ENCODE measurements at regions not wholly inside any gene's neighbourhood (a gene's known extent, or its start where the extent isn't known, plus 50 kb on each side); places are given as distances from the start of the nearest gene placed in this dataset.
"Not testable (repeated sequence)": the region's sequence is repeated elsewhere in the genome, so short reads cannot be mapped to it uniquely, and the experiment has no call there.

DNA sequence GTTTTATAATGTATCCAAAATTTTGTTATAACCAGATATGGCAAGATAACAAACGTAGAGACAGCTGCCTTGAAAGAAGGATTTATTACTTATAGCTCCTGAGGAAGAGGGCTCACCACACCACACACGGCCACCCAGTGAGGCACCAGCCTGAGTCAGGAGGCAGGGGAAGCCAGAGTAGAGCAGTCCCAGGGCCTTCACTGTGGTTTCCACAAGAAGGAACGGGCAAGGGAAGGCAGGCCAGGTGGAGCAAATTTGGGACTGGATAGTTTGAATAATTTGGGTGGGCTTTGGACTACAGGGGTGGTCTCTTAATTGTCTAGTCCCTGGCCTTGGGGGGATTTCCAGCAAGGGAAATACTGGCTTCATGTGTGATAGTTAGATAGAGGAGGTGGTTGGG is 72.5 kb downstream of the RRAGC start:
- DNase-seq: no peak

DNA sequence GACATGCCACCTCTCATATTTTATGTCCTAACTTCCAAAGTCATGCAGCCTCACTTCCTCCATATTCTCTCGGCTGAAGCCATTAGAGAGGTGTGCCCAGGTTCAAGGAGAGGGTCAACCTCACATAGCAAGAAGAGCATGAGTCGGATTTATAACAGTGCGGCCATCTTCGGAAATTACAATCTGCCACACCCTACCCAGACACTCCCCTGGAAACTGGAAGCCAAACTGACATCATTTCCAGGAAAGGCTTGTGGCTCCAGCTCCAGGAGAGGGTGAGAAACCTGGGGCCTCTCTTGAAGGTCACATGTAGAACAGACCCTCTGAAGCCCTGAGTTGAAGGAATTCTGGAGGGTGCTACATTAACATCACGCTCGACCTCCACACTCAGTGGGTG is 73.5 kb downstream of the RRAGC start:
- DNase-seq: no peak

DNA sequence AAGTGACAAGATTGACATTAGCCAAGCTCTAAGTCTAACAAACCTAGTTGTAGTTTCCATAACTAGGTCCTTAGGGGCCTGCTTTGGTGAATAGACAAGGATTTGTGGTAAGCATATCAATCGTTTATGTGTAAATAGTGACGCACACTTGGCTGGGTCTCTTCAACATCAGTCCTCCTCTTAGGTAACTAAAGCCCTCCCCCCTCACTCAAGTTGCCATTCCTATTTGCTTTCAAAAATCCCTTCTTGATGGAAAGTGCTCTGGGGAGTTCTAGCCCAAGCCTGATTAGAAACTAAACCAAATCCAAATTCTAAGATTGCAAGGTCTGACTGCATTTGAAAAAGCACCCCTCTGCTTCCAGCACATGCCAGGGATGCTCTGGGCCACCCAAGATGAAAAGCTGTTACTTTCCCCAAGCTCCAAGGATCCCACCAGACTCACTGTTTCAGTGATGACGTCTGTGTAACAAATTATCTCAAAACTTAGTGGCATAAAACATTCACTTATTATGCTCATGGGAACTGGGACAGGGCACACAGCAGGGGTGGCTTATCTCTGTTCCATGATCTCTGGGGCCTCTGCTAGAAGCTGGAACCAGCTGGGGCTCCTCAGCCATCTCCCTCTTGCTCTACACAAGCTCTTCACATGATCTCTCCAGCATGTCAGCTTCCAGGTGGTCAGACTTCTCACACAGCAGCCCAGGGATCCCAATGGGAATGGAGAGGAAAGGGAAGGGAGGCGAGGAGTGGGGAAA is 74.1 kb downstream of the RRAGC start:
- no peak for DNase-seq

DNA sequence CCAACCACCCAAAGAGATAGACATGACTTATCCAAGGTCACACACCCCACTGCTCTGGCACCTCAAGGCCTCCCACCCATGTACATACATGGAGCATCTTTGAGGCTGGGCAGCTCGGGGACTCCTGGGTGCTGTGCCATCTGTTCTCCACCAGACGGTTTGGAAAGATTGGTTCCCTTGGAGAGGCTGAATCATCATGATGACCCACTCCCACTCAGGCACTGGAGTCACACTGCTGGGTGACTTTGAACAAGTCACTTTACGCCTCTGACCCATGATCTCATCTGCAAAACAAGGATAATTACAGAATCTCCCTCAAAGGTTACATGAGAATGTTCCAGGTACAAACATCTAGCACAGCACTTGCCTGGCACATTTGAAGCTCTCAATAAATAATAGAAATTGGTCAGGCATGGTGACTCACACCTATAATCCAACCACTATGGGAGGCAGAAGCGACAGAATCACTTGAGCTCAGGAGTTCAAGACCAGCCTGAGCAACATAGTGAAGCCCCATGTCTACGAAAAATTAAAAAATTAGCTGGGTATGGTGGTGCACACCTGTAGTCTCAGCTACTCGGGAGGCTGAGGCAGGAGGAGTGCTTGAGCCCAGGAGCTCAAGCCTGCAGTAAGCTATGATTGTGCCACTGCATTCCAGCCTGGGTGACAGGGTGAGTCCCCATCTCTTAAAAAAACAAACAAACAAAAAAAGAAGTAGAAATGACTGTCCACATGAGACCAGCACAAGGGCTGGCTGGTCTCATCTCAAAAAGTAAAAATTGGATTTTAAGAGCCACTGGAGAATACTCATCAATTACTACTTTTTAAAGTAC is 74.9 kb downstream of the RRAGC start:
- no peak for DNase-seq

DNA sequence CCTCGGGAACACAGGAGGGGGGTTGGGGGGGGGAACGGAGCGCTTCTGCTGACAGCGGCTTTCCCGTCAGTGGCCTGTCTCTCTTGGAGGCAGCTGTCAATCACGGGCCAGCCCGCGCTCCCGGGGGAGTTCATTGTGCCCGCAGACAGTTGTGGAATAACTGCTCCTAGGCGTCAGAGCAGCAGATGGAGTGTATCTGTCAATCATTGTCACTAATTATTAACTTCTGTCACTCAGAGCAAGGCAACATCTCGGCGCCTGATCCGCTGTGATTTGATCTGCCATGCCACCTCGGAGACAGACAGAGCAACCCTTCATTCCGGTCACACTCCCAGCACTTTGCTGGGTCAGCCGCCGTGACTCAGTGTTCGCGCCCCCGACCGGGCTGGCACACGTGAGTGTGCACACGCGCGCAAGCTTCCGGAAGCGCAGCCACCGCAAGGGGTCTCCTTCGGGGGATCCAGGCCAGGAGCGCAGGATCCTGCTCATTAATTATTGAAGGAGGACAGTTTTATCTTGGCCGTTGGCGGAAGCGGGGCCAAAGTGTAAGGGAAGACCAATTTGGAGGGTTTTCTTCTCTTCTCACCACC is 75.8 kb downstream of the RRAGC start:
- DNase-seq: no peak

DNA sequence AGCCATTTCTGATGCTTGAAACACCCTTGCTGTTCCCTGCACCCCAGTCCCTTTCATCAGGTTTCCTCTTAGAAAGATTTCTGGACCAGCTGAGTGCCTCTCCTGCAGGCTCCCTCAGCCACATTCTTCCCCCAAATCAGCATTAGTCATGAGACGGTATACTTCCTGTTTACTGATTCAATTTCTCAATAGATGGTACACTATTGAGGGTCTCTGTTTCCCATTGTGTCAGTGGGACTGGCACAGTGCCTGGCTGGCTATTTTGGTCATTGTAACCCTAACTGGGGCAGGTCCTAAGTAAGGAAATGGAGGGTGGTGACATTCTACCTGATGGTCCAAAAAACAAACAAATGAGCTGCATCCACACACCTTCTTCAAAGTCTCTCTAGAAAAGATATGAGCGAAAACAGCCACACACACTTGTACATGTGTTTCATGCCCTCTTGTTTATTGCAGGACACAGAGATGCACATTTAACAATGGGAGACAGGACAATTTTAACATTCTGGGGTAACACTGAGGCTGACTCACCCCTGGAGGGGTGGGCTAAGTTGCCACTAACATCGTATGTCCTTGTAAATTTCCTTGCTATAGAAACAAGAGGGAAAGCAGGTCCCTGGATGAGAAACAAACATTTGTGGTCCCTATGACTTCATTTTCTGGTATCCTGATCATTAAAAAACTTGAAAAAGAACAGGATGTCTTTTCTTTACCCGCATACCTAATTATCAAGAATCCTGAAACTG is 77.5 kb downstream of the RRAGC start:
- DNase-seq: no peak

DNA sequence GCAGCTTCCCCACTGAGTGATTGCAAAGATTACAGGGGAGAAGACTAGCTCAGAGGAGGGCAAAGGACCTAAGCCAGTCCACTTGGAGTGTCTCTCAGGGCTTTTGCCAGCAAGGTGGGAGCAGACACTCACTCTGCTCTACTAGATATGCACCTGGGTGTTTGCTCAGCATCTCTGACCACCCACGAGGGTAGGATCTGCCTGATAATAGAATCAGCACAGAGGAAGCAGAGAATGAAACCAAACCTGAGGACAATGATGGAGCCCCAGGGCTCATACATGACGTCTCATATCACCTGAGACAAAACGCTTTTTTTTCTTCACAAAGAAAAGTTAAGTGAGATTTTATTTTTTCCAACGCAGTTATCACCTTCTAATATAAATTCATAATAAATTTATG is 79.4 kb downstream of the RRAGC start:
- DNase-seq: no peak

DNA sequence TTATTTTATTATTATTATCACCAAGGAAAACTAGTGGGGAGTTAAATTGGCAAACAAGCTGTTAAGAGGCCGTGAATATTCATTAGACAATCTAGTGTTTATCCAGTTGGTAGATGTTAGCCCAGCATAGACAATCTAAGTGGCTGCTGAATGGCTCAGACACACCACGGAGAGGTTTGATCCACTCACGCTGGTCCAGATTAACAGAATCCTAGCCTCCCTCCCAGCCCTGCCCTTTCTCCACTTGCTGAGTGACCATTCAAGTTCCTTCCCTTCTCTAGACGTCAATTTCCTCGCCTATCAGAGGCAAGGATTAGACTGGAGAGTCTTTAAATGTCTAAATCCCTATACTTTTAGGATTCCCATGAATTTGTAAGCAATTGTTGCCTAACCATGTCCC is 80.1 kb downstream of the RRAGC start:
- no peak for DNase-seq

DNA sequence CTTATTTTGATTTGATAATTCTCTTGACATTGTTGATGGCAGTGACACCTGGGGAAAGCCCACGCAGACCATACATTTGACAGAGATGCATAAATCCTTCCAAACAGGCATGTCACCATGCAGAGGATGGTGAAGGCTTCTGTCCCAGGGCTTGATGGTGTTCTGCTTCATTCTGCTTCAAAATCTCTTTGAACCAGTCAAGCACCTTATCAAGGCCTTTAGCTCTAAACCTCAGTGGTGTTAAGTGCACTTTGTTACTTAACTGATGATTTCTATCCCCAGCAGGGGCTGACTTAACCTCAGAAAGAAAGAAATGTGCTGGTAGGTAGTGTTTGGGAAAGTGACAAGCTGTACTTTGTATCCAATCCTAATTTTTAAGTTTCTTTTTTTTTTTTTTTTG is 81.1 kb downstream of the RRAGC start:
- DNase-seq: no peak

DNA sequence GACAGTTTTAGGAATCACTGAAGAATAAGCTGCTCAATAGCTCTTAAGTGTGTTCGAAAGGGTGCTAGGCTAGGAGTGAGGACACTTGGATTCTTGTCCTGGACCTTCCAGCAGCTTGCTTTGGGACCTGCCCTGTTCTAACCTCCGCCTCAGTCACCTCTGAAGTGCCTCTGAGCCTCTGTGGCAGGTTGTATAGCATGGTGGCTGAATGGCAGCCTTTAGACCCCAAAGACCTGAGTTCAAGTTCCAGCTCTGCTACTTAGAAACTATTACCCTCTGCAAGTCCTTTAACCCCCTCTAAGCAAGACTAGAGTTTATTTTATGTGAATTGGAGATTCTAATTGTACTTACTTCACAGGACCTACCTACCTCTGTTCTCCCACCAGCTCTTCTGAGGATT is 81.5 kb downstream of the RRAGC start:
- no peak for DNase-seq

DNA sequence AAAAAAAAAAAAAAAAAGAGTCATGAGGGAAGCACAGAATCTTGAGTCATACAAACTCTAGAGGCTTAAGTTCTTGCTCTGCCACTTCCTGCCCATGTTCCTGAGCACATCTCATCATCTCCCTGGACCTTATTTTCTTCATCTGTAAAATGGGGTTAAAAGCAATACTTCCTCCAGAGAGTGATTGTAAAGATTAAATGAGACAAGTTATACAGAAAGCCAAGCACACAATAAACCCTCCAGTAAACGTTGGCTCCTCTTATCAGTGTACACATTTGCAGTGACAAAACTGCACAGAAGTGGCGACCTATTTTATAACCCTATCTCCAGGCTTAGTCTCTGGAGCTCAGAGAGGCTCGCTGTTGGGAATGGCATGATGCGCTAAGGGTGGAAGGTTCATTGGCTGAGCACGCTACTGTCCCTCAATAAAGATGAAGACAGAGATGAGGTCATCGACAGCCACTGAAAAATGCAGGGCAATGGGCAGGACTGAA is 82.1 kb downstream of the RRAGC start:
- DNase-seq: no peak

DNA sequence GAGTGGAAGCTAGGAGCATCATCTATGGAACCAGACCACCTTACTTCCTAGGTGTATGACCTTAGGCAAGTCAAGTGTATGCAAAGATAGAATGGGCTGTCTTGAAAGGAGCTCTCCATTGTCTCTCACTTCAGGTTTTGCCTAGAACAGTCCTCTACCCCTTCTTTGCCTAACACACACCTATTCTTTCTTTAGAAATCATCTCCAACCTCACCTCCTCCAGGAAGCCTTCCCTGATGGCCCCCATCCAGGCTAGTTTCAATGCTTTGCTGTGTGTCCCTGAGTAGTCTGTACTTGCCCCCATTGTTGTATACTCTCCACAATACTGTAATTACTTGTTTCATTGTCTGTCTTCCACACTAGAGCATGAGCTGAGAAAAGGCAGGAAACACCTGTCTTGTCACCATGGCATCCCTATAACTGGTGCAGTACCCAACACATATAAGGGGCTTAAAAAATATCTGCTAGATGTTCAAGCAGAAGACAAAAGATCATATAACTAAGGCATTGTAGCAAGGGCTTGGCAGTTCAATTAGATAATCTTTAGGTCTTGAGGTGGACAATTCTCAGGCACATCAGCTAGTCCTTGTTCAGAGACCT is 83.0 kb downstream of the RRAGC start:
- no peak for DNase-seq

DNA sequence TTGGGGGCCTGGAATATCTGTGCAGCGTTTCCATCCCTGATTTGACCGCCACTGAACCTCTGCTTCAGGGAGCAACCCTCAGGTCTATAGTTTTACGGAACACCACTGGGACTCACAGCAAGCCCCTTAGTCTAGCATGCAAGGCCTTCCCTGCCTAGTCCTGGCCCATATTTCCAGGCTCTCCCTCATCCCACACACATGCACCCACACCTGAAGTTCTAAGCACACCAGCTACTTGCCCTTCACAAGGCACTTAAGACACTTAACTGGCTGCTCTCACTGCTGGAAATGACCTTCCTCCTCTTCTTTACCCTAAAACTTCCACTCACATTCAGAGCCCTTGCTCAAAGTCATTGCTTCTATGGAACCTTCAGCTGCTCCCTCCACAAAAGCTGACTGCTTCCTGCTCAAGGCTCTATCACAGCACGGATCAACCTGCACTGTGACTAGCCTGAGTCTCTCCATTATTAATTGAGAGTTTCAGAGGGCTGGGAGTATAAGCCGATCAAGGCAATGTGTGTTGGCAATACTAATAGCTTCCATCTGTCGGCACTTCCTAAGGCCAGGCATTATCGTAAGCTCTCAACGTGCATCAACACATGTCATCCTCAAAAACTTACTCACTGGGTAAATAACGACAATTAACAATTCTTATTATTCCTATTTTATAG is 84.3 kb downstream of the RRAGC start:
- no peak for DNase-seq

DNA sequence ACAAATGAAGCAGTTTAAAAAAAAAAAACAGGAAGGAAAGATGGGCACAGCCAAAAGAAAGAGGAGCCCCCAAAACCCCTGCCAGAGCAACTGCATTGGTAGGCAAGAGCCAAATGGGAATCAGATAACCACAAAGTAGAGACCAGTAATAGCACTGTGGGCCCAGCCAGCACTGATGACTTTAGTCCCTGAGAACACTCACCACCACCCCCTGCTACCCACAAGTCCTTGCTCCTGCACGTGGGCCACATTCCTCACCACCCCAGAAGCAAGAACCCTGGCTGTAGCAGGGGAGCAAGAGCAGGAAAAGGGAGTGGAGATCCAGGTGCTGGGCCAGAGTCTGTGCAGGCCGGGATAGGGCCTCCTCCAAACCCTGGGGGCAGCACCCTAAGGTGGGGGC is 86.1 kb downstream of the RRAGC start:
- no peak for DNase-seq

DNA sequence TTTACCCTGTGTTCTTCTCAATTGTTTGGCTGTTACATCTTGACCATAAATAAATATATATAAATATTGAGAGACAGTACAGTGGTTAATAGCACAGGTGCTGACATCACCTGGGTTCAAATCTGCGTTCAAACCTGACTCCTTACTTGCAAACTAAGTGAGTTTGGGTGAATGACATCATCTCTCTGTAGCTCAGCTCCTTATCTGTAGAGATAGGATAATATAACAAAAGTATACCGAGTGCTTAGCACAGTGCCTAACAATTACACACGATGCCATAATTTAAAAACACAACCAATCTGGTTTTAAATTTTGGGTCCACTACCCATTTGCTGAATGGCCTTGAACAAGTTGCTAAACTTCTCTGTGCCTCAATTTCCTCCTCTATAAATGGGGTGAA is 86.6 kb downstream of the RRAGC start:
- no peak for DNase-seq

DNA sequence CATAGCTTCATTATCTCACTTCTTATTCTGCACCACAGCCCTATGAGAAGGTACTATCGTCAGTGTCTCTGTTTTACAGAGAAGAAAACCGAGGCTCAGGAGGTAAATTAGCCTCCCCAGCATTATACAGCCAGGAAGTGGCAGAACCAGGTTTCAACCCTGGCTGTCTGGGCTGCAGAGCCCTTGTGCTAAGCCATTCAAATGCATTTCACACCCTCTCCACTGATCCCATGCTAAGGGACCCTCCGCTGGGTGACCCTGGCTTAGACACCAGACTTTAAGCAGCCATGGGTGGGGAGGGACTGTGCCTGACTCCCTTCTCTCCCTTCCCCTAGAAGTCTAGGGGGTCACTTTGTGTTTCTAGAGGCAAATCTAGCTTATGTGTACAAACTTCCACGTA is 87.5 kb downstream of the RRAGC start:
- no peak for DNase-seq

DNA sequence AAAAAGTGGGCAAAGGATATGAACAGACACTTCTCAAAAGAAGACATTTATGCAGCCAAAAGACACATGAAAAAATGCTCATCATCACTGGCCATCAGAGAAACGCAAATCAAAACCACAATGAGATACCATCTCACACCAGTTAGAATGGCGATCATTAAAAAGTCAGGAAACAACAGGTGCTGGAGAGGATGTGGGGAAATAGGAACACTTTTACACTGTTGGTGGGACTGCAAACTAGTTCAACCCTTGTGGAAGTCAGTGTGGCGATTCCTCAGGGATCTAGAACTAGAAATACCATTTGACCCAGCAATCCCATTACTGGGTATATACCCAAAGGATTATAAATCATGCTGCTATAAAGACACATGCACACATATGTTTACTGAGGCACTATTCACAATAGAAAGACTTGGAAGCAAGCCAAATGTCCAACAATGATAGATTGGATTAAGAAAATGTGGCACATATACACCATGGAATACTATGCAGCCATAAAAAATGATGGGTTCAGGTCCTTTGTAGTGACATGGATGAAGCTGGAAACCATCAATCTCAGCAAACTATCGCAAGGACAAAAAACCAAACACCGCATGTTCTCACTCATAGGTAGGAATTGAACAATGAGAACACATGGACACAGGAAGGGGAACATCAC is 88.9 kb downstream of the RRAGC start:
- not testable (repeated sequence) for DNase-seq

DNA sequence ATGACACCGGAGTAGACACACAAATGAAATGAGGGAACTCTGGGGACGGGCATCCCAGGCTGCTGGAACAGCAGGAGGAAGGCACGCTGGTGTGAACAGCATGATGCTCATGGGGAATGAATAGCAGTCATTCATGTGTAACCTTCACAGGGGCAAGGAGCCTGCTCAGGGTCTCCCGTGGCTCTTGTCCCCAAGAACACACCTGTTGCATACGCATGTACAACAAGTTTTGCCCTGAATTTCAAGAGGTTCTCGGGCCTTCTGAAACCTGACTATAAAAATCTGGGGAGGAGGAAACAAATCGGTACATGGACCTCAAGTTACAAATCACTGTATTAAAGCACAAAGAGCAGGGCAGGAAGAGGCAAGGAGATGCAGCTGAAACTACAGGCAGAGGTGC is 93.4 kb downstream of the RRAGC start:
- no peak for DNase-seq

DNA sequence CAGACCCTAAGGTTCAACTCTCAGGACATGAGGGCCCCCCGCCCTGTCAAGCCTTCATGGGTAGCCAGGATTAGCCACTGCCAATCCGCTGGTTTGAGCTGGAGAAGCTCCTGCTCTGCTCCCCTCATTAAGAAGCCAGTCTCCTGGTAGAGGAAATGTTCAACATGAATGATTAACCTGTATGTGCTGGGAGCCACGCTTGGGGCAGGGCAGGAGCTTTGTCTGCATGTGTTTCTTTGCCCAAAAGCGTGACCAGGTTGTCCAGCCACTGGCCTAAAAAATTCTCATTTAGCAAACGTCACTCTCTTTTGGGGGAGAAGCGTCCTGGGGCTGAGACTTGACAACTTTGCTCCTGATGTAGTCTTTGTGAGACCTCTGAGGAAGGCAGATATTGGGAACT is 96.5 kb downstream of the RRAGC start:
- DNase-seq: no peak

DNA sequence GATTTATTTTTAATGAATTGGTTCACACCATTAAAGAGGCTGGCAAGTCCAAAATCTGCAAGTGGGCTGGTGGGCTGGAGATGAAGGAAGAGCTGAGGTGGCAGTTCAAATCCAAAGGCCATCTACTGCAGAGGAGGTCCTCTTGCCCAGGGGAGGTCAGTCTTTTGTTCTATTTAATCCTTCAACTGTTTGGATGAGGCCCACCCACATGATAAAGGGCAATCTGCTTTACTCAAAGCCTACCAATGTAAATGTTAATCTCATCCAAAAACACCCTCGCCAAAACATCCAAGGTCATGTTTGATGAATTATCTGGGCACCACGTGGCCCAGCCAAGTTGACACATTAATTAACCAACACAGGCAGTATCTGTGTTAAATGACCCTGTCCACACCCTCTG is 99.0 kb downstream of the RRAGC start:
- no peak for DNase-seq

DNA sequence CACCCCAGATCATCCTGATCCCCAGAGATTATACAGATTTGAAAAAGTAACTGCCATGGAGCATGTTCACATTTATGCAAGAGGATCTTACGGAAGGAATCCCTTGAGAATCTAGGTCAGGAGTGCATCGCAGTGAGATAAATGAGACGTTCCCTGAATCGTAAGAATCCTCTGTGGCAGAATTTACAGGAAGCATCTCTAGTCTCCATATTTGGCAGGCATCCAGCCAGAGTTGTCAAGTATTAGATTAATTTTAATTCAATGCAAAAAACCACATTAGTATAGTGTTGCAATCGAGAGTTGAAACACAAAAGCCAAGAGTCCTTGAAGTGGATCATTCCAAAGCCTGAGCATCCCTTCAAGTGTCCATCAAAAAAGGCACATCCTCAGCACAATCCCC is 100.8 kb downstream of the RRAGC start:
- DNase-seq: no peak

Measured in activated gamma-delta T cell treated with Interleukin-2 at 50 U/mL for 16 hours (primary cell).